ENCODE measurements at regions not wholly inside any gene's neighbourhood (a gene's known extent, or its start where the extent isn't known, plus 50 kb on each side); places are given as distances from the start of the nearest gene placed in this dataset.
"Not testable (repeated sequence)": the region's sequence is repeated elsewhere in the genome, so short reads cannot be mapped to it uniquely, and the experiment has no call there.

DNA sequence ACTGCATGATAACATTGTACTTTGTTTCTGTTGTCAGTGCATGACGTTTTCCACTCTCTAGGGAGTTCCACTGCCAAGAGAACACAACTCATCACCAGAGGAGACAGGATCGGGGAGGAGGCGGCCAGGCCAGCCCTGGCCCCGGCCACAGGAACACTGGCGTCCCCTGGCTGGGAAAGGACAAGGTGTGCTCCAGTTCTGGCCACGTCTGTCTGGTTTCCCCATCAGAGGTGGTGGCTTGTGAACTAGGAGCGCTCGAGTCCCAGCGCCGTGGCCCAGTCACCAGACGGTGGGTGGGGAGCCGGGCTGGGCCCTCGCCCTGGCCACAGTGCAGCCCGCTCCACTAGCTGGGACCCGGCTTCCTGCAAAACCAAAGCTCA lies 211.9 kb upstream of the IRX4 start:
- in situ Hi-C loops (cut with MboI; ENCODE audit: low sequenced_read_pairs): no loop called here

DNA sequence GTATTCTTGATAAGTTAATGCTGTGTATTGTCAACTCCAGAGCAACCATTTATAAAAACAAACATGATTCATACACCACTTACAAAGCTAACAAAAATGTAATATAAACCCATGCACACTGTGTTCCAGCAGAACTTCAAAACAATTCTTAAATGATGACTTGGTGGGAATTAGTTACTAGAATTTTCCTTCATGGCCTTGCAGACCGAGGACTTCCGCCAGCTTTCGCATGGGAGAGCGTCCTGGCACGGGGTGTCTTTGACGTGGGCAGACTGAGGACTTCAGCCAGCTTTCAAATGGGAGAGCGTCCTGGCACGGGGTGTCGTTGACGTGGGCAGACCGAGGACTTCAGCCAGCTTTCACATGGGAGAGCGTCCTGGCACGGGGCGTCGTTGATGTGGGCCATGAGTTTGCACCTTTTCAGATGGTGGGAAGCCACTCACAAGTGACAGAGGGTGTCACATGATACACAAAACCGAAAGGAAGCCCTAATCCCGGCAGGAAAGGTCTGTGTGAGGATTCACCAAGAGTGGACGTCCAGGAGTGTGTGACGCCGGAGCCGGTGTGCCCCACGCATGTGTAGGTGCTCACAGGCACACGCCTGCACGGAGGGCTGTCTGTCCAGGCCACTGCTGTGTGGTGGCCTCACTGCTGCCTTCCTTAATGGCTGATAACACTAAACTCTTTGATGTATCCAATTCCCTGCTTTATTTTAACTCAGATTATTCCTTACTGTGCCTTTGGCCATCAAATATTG lies 211.3 kb upstream of the IRX4 start:
- in situ Hi-C loops (cut with MboI; ENCODE audit: low sequenced_read_pairs): no loop called here

DNA sequence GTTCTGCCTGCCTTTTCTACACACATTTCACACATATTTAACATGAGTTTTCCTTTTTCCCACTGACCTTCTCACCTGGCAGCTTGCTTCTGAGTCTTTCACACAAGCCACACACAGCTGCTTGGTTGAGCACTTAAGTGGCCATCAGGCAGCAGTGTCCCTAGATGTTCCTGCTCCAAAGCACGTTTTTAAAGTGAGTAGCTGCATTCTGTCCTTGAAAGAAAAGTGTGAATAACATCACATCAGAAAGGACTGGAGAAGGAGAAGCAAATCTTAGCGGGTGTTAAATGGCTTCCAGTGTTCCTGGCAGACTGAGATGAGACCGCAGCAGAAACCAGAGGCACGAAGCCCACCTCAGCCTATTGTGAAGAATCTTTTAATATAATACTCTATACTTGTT lies 209.2 kb upstream of the IRX4 start:
- in situ Hi-C loops (cut with MboI; ENCODE audit: low sequenced_read_pairs): no loop called here

DNA sequence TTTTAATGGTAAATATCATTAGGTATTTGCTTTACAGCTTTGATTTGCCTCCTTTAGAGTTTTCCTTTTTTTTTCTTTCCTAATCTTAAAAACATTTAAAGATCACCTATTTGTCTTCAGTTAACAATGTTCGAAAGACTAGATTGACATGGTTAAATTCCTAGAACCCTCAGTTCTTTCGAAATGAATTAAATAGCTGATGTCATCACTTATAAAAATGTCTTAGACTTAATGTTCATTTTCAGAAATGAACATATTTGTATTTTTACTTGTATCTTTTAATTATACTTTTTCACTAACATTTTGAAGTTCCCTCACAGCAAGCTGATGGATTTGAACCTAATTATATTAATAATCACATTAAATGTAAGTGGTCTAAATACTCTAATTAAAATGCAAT lies 205.3 kb upstream of the IRX4 start:
- in situ Hi-C loops (cut with MboI; ENCODE audit: low sequenced_read_pairs): no loop called here

DNA sequence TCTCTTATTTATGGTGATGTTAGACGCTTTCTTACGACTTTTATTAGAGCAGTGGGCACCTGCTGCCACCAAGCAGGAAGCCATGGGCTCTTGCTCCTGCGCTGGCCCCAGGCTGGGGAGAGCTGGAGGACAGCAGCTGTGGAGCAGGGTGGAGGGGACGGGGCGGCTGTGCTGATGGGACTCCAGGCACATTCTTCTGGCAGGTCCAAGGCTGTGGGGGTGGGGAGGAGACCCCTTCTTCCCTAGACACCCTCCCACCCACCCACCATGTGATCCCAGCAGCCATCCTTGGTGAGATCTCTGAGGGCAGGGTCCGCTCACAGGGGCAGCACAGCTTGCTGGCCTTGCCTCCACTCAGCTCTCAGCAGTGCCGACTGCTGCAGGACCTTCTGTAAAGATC lies 192.6 kb upstream of the IRX4 start:
- in situ Hi-C loops (cut with MboI; ENCODE audit: low sequenced_read_pairs): no loop called here

DNA sequence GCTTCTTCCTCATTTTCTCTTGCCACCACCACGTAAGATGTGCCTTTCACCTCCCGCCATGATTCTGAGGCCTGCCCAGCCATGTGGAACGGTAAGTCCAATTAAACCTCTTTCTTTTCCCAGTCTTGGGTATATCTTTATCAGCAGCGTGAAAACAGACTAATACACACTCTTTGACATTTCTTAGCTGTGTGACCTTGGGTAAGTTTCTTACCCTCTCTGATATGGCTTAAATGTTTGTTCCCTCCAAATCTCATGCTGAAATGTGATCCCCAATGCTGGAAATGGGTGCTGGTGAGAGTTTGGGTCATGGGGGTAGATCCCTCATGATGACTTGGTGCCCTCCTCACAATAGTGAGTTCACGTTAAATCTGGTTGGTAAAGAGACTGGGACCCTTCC lies 188.8 kb upstream of the IRX4 start:
- in situ Hi-C loops (cut with MboI; ENCODE audit: low sequenced_read_pairs): no loop called here

DNA sequence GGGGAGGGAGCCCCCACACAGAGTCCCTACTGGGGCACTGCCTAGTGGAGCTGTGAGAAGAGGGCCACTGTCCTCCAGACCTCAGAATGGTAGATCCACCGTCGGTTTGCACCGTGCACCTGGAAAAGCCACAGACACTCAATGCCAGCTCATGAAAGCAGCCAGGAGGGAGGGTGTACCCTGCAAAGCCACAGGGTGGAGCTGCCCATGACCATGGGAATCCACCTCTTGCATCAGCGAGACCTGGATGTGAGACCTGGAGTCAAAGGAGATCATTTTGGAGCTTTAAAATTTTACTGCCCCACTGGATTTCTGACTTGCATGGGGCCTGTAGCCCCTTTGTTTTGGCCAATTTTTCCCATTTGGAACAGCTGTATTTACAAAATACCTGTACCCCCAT lies 188.1 kb upstream of the IRX4 start:
- in situ Hi-C loops (cut with MboI; ENCODE audit: low sequenced_read_pairs): not testable (repeated sequence)

DNA sequence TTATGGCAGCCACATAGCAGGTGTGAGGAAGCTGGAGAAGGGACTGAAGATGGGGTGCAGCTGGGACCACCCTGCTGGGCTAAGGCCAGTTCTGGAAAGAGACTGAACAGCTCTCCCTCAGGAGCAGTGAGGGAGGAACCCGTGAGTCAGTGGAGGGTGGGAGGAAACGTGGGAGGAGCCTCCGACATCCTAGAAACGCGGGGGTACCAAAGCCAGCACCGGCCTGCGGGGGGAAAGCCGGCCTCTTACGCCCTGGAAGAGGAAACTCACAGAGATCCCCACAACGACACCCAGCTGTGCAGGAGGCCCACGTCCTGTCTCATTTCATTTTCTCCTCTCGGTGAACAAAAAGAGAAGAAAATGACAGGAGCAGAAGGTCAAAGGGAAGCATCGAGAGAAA lies 185.8 kb upstream of the IRX4 start:
- in situ Hi-C loops (cut with MboI; ENCODE audit: low sequenced_read_pairs): no loop called here

DNA sequence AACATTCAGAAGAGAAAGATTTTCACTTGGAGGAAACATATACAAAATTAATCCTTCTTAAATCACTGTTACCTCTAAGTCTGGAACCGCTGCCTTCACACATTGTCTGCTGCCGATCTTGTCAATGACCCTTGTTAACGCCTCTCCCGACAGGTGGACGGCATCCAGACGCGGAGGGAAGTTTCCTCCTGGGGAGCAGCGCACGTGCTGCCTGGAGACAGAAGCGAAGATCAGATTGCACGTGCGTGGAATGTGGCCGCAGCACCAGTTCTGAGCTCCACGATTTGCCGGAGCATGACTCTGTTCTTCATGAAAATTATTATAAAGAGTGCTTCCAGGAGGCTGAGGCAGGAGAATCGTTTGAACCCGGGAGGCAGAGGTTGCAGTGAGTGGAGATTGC lies 183.6 kb upstream of the IRX4 start:
- in situ Hi-C loops (cut with MboI; ENCODE audit: low sequenced_read_pairs): no loop called here

DNA sequence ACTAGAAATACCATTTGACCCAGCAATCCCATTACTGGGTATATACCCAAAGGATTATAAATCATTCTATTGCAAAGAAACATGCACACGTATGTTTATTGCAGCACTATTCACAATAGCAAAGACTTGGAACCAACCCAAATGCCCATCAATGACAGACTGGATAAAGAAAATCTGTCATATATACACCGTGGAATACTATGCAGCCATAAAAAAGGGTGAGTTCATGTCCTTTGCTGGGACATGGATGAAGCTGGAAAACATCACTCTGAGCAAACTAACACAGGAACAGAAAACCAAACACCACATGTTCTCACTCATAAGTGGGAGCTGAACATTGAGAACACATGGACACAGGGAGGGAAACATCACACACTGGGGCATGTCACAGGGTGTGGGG lies 180.7 kb upstream of the IRX4 start:
- in situ Hi-C loops (cut with MboI; ENCODE audit: low sequenced_read_pairs): not testable (repeated sequence)

DNA sequence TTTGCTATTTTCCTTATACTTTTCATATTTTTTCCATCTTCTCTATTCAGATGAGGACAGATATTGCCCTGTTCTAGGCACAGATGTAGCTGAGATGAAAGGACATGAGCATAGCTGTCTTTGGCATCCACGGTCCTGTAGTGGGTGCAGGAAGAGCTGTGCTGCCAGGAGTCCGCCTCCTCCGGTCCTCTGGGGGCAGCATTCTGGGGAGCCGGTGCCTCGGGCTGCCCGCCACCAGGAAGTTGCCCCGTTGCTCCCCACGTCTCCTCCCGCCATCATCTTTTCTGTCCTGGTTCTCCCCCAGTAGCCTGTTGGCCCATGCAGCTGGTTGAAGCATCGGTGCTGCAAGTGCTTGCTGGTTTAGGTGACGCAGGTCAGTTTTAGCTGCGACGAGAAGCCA lies 170.0 kb upstream of the IRX4 start:
- in situ Hi-C loops (cut with MboI; ENCODE audit: low sequenced_read_pairs): no loop called here

DNA sequence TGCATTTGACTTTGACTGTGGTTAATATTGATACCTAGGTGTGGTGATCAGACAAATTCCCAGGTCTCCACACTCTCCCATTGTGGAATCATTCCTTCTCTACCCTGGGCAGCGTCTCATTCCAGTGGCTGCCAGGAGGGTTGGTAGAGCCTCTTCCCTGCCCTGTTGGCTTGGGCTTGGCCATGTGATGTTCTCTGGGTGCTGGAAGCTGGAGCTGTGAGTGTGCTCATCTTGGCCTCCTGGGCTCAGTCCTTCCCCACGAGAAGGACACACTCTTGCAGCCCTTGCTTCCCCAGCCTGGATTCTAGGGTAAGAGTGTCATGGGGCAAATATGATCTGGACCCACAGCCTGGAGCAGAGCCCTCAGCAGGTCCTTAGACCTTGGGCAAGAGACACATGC lies 167.2 kb upstream of the IRX4 start:
- in situ Hi-C loops (cut with MboI; ENCODE audit: low sequenced_read_pairs): no loop called here

DNA sequence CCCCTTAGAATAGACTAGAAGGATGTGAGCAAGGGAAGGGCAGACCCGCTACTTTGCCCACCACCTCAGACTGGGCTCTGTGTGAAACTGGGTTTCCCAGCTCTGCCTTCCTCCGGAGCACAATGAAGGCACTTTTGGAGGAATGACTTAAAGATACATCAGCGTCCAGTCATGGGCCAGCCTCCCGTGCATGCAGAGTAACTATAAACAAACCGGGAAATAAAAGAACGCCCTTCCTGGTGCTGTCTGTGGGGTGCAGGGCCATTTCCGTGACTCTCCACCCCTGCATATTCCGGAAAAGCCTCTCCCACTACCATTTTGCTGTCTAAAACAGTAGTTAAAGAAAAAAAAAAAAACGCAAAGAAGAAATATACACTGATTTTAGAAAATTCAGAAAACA lies 165.9 kb upstream of the IRX4 start:
- in situ Hi-C loops (cut with MboI; ENCODE audit: low sequenced_read_pairs): no loop called here

DNA sequence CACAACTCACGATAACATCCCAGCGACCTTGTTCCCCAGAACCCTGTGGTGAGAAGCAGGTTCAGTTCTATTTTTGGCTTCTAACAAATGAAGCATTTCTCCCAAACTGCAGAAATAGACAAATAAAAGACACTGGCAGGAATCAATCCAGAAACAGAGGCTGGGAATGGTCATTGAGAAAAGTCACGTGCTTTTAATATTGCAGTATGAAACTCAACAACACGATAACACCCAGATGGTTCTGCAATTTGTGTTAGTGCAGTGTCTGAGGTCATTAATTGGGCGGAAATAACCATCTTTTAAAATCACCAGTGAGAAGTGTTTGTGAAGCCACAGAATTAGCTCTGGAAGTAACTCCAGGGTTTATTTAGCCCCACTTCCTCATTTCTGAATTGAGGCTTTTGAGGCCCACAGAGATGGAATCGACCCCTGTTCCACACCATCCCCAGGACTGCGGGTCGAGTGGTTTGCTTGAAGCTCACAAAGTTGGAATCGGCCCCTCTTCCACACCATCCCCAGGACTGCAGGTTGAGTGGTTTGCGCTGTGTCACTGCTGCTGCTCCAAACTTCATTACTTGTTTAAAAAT lies 164.7 kb upstream of the IRX4 start:
- in situ Hi-C loops (cut with MboI; ENCODE audit: low sequenced_read_pairs): no loop called here

DNA sequence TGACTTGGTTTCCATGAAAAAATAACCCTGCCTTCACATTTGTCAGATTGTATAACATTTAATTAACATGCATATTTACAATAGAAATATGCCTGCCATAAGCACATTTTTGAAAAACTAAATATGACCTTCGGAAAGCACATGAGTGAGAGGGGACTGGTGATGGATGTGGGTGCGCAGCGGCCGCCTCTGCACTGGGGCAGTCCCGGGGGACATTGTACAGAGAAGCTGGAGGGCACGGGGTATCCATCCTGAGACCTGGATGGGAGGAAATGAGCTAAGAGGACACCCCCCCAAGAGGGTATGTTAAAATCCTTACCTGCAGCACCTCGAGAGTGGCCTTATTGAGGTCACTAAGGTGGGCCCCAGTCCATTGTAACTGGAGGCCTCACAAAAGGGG lies 161.3 kb upstream of the IRX4 start:
- in situ Hi-C loops (cut with MboI; ENCODE audit: low sequenced_read_pairs): no loop called here

DNA sequence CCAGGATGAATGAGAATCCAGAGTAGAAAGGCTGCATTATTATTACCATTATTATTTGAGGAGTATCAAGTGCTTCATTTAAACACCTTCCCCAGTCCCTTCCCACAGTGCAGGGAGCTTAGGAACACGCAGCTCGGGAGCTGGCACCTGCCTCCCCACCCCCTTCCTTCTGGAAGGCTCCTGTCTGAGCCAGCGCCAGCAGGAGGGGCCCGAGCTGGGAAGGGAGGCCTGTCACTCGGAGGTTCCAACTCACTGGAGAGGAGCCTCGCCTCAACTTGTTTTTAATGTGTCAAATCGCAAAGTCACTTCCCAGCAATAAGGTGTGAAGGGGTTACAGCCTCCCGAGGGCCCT lies 156.4 kb upstream of the IRX4 start:
- in situ Hi-C loops (cut with MboI; ENCODE audit: low sequenced_read_pairs): no loop called here

DNA sequence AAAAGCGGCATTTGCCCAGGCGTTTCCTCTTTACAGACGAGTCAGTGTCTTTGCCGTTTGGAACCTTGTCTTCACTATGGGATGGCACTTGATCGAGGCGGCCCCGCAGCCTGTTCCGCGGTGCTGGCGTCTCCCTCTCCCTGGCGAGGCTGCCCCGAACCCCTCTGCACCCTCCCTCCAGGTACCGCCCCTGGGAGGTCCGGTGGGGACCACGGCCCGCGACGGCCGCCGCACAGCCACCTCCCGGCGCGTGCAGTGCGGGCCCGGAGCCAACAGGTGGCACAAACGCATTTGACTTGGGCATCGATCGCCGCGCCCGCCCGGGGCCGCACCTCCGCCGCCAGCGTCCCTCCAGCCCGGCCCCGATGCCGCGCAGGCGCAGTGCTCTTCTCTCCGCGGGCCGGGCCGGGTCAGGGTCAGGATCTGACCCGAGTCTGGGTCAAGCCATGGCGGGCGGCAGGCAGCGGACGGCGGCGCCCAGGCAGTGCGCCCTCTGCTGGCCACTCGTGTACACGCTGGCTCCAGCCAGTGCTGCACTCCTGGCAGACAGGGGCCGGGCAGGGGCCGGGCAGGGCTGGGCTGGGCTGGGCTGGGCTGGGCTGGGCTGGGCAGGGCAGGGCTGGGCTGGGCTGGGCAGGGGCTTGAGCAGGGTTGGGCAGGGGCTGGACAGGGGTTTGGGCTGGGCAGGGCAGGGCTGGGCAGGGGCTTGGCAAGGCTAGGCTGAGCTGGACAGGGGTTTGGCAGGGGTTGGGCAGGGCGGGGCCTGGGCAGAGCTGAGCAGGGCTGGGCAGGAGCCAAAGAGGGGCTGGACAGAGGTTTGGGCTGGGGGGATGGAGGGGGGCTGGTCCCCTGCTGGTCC lies 155.8 kb upstream of the IRX4 start:
- in situ Hi-C loops (cut with MboI; ENCODE audit: low sequenced_read_pairs): no loop called here

DNA sequence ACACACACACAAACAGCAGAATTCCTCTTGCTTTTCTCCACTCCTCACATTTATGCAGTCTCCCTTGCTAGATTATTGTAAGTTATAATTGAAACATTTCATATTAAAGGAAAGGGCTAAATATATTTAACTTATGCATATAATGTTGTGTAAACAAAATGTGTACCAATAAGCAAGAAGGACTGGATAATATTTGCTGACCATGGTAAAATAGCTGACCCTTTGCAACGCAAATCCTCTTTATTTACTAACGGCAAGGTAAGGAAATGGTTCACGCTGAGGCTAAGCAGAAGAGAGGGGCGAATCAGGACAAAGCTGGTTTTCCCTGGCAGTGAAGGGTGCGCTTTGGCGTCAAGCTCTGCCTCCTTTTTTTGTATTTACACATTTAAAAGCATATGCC lies 154.2 kb upstream of the IRX4 start:
- in situ Hi-C loops (cut with MboI; ENCODE audit: low sequenced_read_pairs): no loop called here

DNA sequence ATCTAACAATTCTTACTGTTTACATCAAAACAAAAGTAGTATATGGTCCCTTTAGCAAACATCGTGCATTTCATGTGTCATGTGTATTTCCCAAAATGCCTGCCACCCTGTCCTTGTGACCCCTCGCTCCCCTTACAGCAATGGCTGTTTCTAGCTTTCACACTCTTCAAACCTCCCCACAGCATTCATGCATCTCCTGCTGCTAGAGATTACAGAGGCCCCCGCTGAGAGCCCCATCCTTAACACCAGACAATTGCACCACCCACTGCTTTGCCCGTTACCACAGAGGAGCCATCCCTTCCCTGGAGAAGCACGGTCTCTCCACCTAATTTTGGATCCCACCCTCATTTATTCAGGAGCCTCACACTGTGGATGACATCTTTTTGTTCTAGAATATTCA lies 149.7 kb upstream of the IRX4 start:
- in situ Hi-C loops (cut with MboI; ENCODE audit: low sequenced_read_pairs): no loop called here

DNA sequence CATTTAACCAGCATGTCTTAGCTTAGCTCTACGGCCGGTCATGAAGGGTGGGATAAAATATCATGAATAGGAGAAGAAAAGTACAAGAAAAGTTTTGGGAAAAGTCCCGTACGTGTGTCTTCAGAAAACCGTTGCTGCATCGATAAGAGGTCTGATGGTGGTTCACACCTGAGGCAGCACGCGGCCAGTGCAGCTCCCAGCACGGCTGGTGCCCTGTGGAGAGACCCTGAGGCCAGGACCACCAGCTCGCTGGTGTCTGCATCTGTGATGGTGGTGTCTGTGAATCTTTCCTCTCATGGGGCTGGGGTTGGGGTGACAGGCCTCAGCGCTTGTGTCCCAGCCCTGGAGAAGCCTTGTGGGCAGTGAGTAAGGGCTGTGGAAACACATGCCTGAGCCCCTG lies 148.9 kb upstream of the IRX4 start:
- in situ Hi-C loops (cut with MboI; ENCODE audit: low sequenced_read_pairs): no loop called here

DNA sequence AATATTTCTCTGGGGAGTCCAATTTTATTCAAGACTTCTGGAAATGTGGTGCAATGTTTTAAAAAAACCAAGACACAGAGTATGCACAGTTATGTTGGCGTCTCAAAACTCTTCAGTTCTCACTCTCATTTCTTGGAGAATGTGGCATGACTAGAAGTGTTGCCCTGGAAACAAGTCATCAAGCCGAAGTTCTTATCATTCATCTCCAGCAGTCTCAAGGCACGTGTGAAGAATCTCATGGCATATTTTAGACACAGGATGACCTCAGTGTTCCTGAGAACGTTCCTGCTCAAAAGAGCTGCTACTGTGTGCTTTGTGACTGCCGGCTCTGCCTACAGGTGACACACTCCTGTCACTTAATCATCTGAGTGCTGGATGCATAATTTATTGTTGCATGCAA lies 147.4 kb upstream of the IRX4 start:
- in situ Hi-C loops (cut with MboI; ENCODE audit: low sequenced_read_pairs): no loop called here

DNA sequence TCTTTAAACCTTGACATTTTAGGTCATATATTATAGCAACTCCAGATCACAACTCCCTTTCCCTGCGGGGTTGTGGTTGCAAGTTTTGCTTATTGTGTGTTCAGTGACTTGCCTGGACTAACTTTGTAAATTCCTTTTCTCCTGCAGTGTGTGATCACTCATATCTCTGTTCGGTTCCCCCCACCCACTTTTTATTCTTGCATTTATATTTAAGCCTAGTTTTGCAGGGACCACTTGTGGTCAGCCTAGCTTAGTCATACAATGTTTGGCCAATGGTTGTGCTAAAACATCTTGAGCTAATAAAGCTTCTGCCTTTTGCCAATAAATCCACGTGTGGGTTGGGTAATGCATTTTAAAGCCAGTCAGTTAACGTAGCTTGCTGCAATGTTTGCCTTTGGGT lies 146.5 kb upstream of the IRX4 start:
- in situ Hi-C loops (cut with MboI; ENCODE audit: low sequenced_read_pairs): no loop called here

All from HL-60/S4 (cell line).